CD4-positive, alpha-beta T cell treated with Interleukin-1 beta for 1 hour (primary cell): ENCODE measurements at regions not wholly inside any gene's neighbourhood (a gene's known extent, or its start where the extent isn't known, plus 50 kb on each side); places are given as distances from the start of the nearest gene placed in this dataset.

Source experiments
- DNase-seq, 2 donors: peaks; one replicate each; pipeline ENCODE4 v3.0.0-alpha.2; 2020 to 2022

DNA sequence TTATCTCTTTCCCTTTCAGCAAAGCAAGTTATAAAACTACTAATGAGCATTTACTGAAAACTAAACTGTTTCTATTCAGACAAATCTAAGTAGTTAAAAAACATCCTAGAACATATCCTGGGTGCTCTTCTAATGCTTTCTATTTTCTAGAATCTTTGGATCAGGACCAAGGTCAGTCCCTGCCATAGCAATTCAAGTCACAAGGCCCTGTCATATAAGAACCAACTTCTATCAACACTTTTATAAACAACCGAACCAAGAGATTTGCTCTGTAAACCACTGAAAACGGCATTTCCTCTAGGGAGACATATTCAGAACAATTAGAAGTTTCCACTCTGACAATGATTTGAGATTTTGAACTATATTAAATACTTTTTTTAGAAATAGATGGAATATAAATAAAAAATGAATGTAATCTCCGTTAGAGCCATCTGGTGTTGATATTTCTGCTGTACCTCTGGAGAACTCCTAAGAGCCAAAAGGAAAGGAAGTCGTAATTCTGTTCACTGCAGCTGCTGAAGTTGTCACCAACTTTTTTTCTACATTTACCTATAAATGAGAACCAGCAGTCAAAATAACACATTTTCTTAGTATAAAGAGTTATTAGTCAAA lies 51.4 kb upstream of the LGSN start:
- DNase-seq = no peak

- no peak for DNase-seq
Observed at GRCh38 chr6:63372951-63373533, 53.3 kb upstream of the LGSN start.

GRCh38 chr6:63389191-63389844 lies 69.5 kb upstream of the LGSN start:
- no peak for DNase-seq

GRCh38 chr6:63391203-63391970 lies 71.6 kb upstream of the LGSN start:
- DNase-seq = no peak

GRCh38 chr6:63392092-63392724 lies 72.4 kb upstream of the LGSN start:
- no peak for DNase-seq

DNA sequence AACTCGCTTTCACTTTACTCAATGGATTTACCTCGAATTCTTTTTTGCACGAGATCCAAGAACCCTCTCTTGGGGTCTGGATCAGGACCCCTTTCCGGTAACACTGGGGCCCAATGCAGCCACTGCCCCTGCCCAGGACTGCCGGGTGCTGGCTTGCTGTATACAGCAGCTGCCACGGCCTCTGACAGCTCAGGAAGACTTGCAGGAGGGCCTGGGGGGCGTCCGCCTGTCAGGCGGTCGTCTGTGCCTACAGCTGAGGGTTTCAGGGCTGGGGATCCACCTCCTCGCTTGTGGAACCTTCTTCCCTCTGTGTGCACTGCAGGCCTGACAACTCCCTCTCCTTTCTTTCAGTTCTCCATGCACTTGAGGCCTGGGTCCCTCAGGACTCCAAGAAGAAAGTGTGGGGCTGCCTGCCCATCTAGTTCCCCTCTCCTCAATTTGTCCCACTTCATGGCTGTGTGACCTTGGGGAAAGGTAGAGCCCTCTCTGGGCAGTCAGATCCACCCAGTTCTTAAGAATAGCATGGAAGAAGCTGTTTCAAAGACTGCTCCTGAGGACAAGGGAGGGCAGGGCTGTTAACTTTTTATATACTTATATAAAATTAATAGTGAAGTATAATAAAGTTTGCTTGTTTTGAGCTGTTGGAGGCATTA lies 75.0 kb upstream of the LGSN start:
- no peak for DNase-seq

GRCh38 chr6:63395381-63395780 lies 75.6 kb upstream of the LGSN start:
- DNase-seq = no peak

DNA sequence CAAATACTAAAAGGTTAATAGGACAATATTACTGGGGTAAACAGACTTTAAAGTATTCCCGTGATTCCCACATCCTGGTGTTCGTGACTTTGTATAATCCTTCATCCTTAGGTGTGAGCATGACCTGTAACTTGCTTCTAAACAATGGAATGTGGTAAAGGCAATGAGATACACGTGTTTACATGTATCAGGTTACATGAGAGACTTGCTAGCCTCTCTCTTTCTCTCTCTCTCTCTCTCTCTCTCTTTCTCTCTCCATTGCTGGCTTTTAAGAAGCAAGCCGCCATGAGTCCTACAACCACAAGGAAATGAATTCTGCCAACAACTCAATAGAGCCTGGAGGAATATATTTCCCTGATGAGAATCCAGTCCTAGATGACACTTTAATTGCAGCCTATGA lies 83.9 kb upstream of the LGSN start:
- DNase-seq = no peak

GRCh38 chr6:63410435-63411426 lies 90.9 kb upstream of the LGSN start:
- no peak for DNase-seq

- DNase-seq = no peak
Observed at GRCh38 chr6:63415286-63415685, 95.5 kb upstream of the LGSN start.

DNA sequence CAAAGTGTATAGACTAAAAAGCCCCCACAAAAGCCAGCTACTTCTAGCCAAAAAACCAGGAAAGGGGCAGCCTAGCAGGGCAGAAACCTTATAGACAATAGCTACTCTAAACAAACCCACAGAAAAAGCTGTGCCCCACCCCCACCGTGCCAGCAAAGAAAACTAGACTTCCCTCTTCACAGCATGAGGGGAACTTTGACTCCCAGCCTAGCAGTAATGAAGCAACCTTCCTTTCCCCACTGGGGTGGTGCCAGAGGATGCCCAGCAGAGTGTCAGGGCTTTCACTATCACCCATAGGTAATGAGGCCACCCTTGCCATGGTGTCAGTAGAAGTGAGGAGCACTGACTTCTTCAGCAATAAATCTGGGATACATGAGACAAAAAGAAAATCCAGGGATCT lies 99.0 kb upstream of the LGSN start:
- DNase-seq = no peak

DNA sequence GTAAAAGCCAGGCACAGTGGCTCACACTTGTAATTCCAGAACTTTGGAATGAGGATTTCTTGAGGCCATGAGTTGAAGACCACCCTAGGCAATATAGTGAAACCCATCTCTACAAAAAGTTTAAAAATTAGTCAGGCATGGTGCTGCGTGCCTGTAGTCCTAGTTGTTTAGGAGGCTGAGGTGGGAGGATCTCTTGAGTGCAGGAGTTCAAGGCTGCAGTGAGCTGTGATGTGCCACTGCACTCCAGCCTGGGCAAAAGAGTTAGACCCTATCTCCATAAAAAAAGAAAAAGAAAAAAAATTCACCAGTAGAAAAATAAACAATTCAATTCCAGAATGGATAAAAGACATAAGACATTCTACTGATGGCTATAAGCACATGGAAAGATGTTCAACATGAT lies 104.9 kb upstream of the LGSN start:
- no peak for DNase-seq

GRCh38 chr6:63425493-63425892 lies 105.7 kb upstream of the LGSN start:
- DNase-seq = no peak

DNA sequence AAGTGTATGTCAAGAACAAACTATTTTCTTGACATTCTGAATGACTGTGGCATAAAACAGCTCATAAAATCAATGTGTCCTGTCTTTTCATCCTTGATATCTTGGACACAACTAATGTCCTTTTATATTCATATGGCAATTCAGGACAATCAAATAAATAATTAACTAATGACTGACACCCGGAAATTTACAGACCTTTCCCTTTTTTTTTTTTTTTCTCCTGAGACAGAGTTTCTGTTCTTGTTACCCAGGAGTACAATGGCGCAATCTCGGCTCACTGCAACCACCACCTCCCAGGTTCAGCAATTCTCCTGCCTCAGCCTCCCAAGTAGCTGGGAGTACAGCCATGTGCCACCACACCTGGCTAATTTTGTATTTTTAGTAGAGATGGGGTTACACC lies 107.1 kb upstream of the LGSN start:
- no peak for DNase-seq

DNA sequence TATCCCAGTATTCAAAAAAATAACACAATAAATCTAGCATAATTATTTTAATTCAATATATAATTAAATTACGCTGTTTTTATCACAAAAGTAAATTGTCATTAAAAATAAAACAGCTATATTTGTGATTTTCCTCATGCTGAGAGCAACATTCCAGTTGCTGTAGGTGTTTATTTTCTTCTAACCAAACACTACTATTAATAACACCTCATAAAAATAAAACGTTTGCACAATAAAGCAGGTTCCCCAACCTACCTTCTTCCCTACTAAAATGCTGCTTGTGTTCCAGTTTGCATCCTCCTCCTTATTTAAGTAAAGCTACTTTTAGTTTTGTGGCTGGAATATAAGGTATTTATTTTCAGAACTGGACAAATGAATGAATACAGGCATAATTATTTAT lies 108.2 kb upstream of the LGSN start:
- DNase-seq = no peak

DNA sequence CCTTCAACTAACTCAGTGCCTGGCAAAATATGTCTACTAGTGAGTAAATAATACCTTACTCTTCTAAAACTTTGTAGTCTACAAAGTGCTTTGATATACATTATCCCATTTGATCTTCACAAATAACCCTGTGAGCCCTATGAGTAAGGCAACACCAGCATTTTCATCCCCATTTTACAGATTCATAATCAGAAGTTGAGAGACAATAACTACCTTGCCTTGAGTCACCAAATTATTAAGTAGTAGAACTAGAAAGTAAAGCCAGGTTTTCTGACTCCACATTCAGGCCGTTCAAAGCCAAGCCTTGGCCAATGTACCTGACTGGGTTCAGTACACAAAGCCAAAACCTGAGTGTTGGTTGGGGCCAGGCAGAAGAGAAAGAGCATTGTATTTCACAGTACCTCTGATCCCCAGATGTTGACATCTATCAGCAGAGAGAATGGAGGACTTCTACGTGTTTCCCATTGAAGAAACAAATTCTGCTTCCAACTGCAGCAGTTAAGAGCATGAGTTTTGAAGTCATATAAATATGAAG lies 111.3 kb upstream of the LGSN start:
- DNase-seq = no peak

GRCh38 chr6:63434943-63435342 lies 115.2 kb upstream of the LGSN start:
- DNase-seq = no peak

- no peak for DNase-seq
Observed at GRCh38 chr6:63436356-63436755, 116.6 kb upstream of the LGSN start.

- DNase-seq = no peak
Observed at GRCh38 chr6:63437058-63437457, 117.3 kb upstream of the LGSN start.

GRCh38 chr6:63440057-63440456 lies 120.3 kb upstream of the LGSN start:
- no peak for DNase-seq

DNA sequence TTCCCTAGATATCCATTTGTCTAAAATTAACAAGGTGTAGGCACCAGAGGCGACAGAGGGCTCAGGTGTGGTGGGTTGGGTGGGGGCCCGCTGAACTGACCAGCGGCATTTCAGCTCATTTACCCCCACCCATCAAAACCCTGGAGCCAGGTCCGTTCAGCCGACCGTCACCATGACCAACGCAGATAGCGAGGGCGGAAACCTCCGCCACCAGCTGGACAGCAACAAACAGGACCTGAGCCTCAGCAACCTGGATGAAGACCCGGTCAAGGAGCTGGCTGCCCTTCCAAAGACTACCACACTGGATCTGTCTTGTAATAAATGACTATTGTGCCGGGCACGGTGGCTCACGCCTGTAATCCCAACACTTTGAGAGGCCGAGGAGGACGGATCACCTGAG lies 120.8 kb upstream of the LGSN start:
- DNase-seq = no peak
